Stomach (tissue), 8 donors: ENCODE measurements at regions not wholly inside any gene's neighbourhood (a gene's known extent, or its start where the extent isn't known, plus 50 kb on each side); places are given as distances from the start of the nearest gene placed in this dataset.
A peak's percentile ranks its signal among the peaks of the same experiment; 100 is the strongest.

Experiments
- DNase-seq, 2 donors: peaks; one replicate each; pipeline versions ENCODE4 v3.0.0 to v3.0.0-alpha.2; 2013 to 2019
- H3K27ac ChIP-seq, 5 donors: fragments of 200-600 bp in 4 of 5; sonication (generic) in 4 of 5; one replicate each; pipeline ENCODE4 v1.5.1; 2013 to 2019; ENCODE audit warnings: mild to moderate bottlenecking in 1 of 5, moderate library complexity in 1 of 5
- H3K27me3 ChIP-seq, 3 donors: fragments of 200-600 bp; sonication (generic); one replicate each; pipeline ENCODE4 v1.5.1; 2017 to 2019; ENCODE audit warnings: mixed run types in 1 of 3
- H3K36me3 ChIP-seq, 4 donors: fragments of 200-600 bp; sonication (generic); 1 replicate in 3 of 4; 2 replicates in 1 of 4; pipeline ENCODE4 v1.5.1; 2016 to 2019
- H3K4me1 ChIP-seq, 4 donors: fragments of 200-600 bp; sonication (generic); one replicate each; pipeline ENCODE4 v1.5.1; 2016 to 2019
- H3K4me3 ChIP-seq, 4 donors: fragments of 200-600 bp; sonication (generic) in 3 of 4; one replicate each; pipeline ENCODE4 v1.5.1; 2016 to 2019; ENCODE audit warnings: mild to moderate bottlenecking in 1 of 4
- H3K9me3 ChIP-seq, 4 donors: fragments of 200-600 bp; sonication (generic); one replicate each; pipeline ENCODE4 v1.5.1; 2016 to 2019
- EP300 ChIP-seq: sonication (generic); formaldehyde crosslinking; IDR thresholded peaks from one replicate; pipeline ENCODE4 v1.6.1; 2017; ENCODE audit warnings: antibody characterized with exemption
- POLR2A ChIP-seq, 4 donors: fragments of 450-650 bp; IDR thresholded peaks; one replicate each; pipeline ENCODE4 v1.6.1; 2016; ENCODE audit warnings: antibody characterized with exemption in 4 of 4, control low read depth in 2 of 4, mild to moderate bottlenecking in 1 of 4, moderate library complexity in 1 of 4
- POLR2AphosphoS5 ChIP-seq, 3 donors: sonication (generic); formaldehyde crosslinking; IDR thresholded peaks; one replicate each; pipeline ENCODE4 v1.6.1; 2016; ENCODE audit warnings: antibody characterized with exemption in 3 of 3
- WGBS, 5 donors: extraction: QIAGEN DNeasy Blood & Tissue Kit in 3 of 5; methylation state at CpG; one replicate each; pipeline versions ENCODE4 v1.1.5 to v1.1.7; 2013 to 2018; 5-methylcytosine and 5-hydroxymethylcytosine counted together
- intact Hi-C: fragments of 100-400 bp; cut with DNase I; formaldehyde crosslinking; loops from one replicate; pipeline ENCODE4 v1.15.1; 2023; ENCODE audit warnings: low total_unique reads
- TF ChIP-seq, protein P1 (sequence below), 7 experiments: fragments of 450-650 bp in 4 of 7; fragments of 200-600 bp in 3 of 7; sonication (generic) in 3 of 7; IDR thresholded peaks; one replicate each; pipeline ENCODE4 v1.5.1; 2016 to 2019; ENCODE audit warnings: antibody characterized with exemption in 7 of 7, control low read depth in 2 of 7, mild to moderate bottlenecking in 1 of 7
- donor health status: healthy with polysubstance abuse.
- donor health status: Bipolar disorder and iron deficiency.
- donor health status: healthy.

- peak in 1 of 2 donors; percentile 20 for DNase-seq
- Histone ChIP-seq H3K27me3 (no peaks in the 10 kb centered on the region), H3K9me3 (no peaks in the 10 kb centered on the region), H3K27ac (no peak overlapping the region), H3K36me3 (no peaks in the 10 kb centered on the region), H3K4me3 (no peak overlapping the region), H3K4me1 (no peaks in the 10 kb centered on the region)
- TF ChIP-seq EP300 (no peak), POLR2AphosphoS5 (IDR thresholded peaks at IDR 0.05) (no peak), POLR2A (IDR thresholded peaks at IDR 0.05) (no peak)
- TF ChIP-seq, protein P1, sequence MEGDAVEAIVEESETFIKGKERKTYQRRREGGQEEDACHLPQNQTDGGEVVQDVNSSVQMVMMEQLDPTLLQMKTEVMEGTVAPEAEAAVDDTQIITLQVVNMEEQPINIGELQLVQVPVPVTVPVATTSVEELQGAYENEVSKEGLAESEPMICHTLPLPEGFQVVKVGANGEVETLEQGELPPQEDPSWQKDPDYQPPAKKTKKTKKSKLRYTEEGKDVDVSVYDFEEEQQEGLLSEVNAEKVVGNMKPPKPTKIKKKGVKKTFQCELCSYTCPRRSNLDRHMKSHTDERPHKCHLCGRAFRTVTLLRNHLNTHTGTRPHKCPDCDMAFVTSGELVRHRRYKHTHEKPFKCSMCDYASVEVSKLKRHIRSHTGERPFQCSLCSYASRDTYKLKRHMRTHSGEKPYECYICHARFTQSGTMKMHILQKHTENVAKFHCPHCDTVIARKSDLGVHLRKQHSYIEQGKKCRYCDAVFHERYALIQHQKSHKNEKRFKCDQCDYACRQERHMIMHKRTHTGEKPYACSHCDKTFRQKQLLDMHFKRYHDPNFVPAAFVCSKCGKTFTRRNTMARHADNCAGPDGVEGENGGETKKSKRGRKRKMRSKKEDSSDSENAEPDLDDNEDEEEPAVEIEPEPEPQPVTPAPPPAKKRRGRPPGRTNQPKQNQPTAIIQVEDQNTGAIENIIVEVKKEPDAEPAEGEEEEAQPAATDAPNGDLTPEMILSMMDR (IDR thresholded peaks at IDR 0.05): no peak
- intact Hi-C loops: no loop called here
Observed at GRCh38 chr12:84694116-84694515, 218.5 kb downstream of the SLC6A15 start.

DNA sequence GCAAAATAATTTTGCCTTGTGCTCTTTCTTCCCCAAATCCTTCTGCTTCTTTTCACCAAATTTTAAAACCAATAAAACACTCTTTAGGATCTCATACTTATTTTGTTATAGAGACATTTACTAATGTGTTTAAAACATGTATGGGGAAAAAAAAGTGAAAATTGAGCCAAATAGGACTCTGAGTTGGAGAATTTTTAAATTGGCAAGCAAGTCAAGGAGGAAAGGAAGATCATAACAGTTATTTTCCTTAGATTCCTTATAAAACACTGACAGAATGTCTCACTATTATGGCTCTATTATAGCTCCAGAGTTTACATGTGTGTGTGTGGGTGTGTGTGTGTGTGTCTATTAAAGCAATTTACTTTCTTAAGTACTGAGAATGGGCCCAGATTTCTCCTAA, 220.5 kb downstream of the SLC6A15 start:
- no peaks in the 10 kb centered on the region for H3K9me3 ChIP-seq
- intact Hi-C loops: no loop called here
- H3K4me3 ChIP-seq: no peak overlapping the region
- no peaks in the 10 kb centered on the region for H3K36me3 ChIP-seq
- no peaks in the 10 kb centered on the region for H3K4me1 ChIP-seq
- peak in 1 of 2 donors; percentile 6 for DNase-seq
- no peaks in the 10 kb centered on the region for H3K27me3 ChIP-seq
- TF ChIP-seq EP300: no peak
- TF ChIP-seq POLR2A (IDR thresholded peaks at IDR 0.05): no peak
- TF ChIP-seq POLR2AphosphoS5 (IDR thresholded peaks at IDR 0.05): no peak
- TF ChIP-seq, protein P1 (IDR thresholded peaks at IDR 0.05): no peak
- no peak overlapping the region for H3K27ac ChIP-seq

DNA sequence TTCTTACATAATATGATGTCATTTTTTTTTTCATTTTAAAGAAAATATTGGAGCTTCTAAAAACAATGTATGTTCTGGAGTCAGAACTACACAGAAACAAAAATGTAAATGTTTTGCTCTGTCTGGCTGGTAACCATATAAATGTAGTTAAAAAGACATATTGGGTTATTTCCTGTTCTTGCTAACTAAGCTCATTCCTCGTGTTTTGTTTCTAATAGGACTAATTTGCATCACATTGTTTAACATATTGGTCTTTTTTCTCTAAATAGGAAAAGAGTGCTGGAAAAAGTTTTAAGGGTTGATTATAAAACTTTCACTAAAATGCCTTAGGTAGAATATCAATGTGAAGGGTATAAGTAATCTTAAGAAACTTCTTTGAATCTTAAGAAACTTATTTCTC, 221.3 kb downstream of the SLC6A15 start:
- H3K9me3 ChIP-seq: no peaks in the 10 kb centered on the region
- no peaks in the 10 kb centered on the region for H3K27me3 ChIP-seq
- no peaks in the 10 kb centered on the region for H3K36me3 ChIP-seq
- WGBS, 5 donors: 23 to 40% (median 37%) methylated on average over 1 of the region's 1 CpG
- intact Hi-C loops: no loop called here
- no peak overlapping the region for H3K27ac ChIP-seq
- TF ChIP-seq POLR2AphosphoS5 (IDR thresholded peaks at IDR 0.05) (no peak), POLR2A (IDR thresholded peaks at IDR 0.05) (no peak), EP300 (no peak)
- TF ChIP-seq, protein P1 (IDR thresholded peaks at IDR 0.05): no peak
- H3K4me1 ChIP-seq: no peaks in the 10 kb centered on the region
- no peak overlapping the region for H3K4me3 ChIP-seq
- DNase-seq: no peak

GRCh38 chr12:84689638-84690037, 223.0 kb downstream of the SLC6A15 start:
- Histone ChIP-seq H3K27me3 (no peaks in the 10 kb centered on the region), H3K36me3 (no peaks in the 10 kb centered on the region), H3K9me3 (no peaks in the 10 kb centered on the region), H3K4me1 (no peaks in the 10 kb centered on the region), H3K4me3 (no peak overlapping the region), H3K27ac (no peak overlapping the region)
- 43 to 61% (median 51%) methylated on average over 9 of the region's 9 CpGs for WGBS, 5 donors
- intact Hi-C loops: no loop called here
- TF ChIP-seq POLR2AphosphoS5 (IDR thresholded peaks at IDR 0.05) (no peak), POLR2A (IDR thresholded peaks at IDR 0.05) (no peak)
- no peak for DNase-seq

GRCh38 chr12:84685379-84685778, 227.2 kb downstream of the SLC6A15 start:
- DNase-seq: no peak

More at GRCh38 chr12:84685379-84685778, 227.2 kb downstream of the SLC6A15 start:
- H3K9me3 ChIP-seq: no peaks in the 10 kb centered on the region
- TF ChIP-seq EP300 (no peak), POLR2AphosphoS5 (IDR thresholded peaks at IDR 0.05) (no peak), POLR2A (IDR thresholded peaks at IDR 0.05) (no peak)
- TF ChIP-seq, protein P1 (IDR thresholded peaks at IDR 0.05): no peak
- H3K27ac ChIP-seq: no peak overlapping the region
- intact Hi-C loops: no loop called here
- H3K36me3 ChIP-seq: no peaks in the 10 kb centered on the region
- no peak overlapping the region for H3K4me3 ChIP-seq
- H3K27me3 ChIP-seq: no peaks in the 10 kb centered on the region
- H3K4me1 ChIP-seq: no peaks in the 10 kb centered on the region
